ENCODE measurements at regions not wholly inside any gene's neighbourhood (a gene's known extent, or its start where the extent isn't known, plus 50 kb on each side); places are given as distances from the start of the nearest gene placed in this dataset.
"Not testable (repeated sequence)": the region's sequence is repeated elsewhere in the genome, so short reads cannot be mapped to it uniquely, and the experiment has no call there.

DNA sequence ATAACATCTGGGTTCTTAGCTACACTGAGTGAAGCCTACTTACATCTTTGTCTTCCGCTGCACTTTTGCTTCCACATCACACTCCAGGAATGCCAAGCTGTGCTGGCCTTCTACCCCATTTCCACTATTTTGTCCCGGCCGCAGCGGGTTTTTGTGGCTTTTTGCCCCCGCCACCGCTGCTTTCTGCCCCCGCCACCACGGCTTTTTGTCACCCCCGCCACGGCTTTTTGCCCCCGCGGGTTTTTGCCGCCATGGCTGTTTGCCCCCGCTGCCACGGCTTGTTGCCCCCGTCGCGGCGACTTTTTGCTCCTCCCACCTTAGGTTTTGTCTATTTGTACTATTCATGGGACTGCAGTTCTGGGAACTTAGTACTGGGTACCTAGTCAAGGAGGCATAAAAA lies 875.4 kb downstream of the ZNF37A start:
- H4K20me1 ChIP-seq (ENCODE audit: insufficient read depth, low read length); CTCF ChIA-PET (ENCODE audit: low intra/inter-chr PET ratio, low total read pairs); BruUV-seq (replicated peaks); H3K79me2 ChIP-seq (ENCODE audit: insufficient read depth, low read length); intact Hi-C loops (cut with micrococcal nuclease; ENCODE audit: unreplicated experiment); FAIRE-seq; H3K4me2 ChIP-seq (ENCODE audit: low read depth, low read length); H3K9ac ChIP-seq (ENCODE audit: insufficient read depth, low read depth, low read length); ATAC-seq; POLR2A ChIA-PET; DNase-seq (ENCODE audit: low spot score); H2AFZ ChIP-seq (ENCODE audit: low read length); in situ Hi-C loops (cut with HindIII; ENCODE audit: extremely low pct_ligation_motif_present, low pct_unique_long_range_greater_than_20kb); H3K4me1 ChIP-seq (ENCODE audit: insufficient read depth, low read length); H3K36me3 ChIP-seq (replicated peaks in 1 of 2; ENCODE audit: control insufficient read depth in 1 of 2, insufficient read depth in 2 of 2, low read length in 2 of 2); H3K27me3 ChIP-seq (ENCODE audit: control insufficient read depth in 1 of 2, insufficient read depth in 2 of 2, low read length in 2 of 2); H3K27ac ChIP-seq (ENCODE audit: extremely low read length, insufficient read depth, low read length); H3K4me3 ChIP-seq (replicated peaks in 1 of 3; ENCODE audit: insufficient read depth in 1 of 3, low read depth in 2 of 3, low read length in 3 of 3): not testable (repeated sequence)
- peaks cover 20% of the 10 kb centered on the region; the same call in 1 of the 2 replicates for H3K9me3 ChIP-seq (ENCODE audit: low read length)
- WGBS (ENCODE audit: low lambda C conversion rate): 37% methylated on average over 19 of the region's 19 CpGs

GRCh38 chr10:38979535-38979934 lies 885.4 kb downstream of the ZNF37A start:
- intact Hi-C loops (cut with micrococcal nuclease; ENCODE audit: unreplicated experiment): no loop called here
- Histone ChIP-seq H3K9me3 (ENCODE audit: low read length) (peaks cover 53% of the 10 kb centered on the region), H3K79me2 (ENCODE audit: insufficient read depth, low read length) (no peaks in the 10 kb centered on the region), H2AFZ (ENCODE audit: low read length) (no peak overlapping the region), H3K36me3 (replicated peaks in 1 of 2; ENCODE audit: control insufficient read depth in 1 of 2, insufficient read depth in 2 of 2, low read length in 2 of 2) (no peaks in the 10 kb centered on the region), H4K20me1 (ENCODE audit: insufficient read depth, low read length) (no peaks in the 10 kb centered on the region), H3K27ac (ENCODE audit: extremely low read length, insufficient read depth, low read length) (no peak overlapping the region), H3K4me3 (replicated peaks in 1 of 3; ENCODE audit: insufficient read depth in 1 of 3, low read depth in 2 of 3, low read length in 3 of 3) (no peak overlapping the region), H3K27me3 (ENCODE audit: control insufficient read depth in 1 of 2, insufficient read depth in 2 of 2, low read length in 2 of 2) (no peaks in the 10 kb centered on the region), H3K9ac (ENCODE audit: insufficient read depth, low read depth, low read length) (no peak overlapping the region), H3K4me1 (ENCODE audit: insufficient read depth, low read length) (no peaks in the 10 kb centered on the region), H3K4me2 (ENCODE audit: low read depth, low read length) (no peak overlapping the region)
- ChIA-PET POLR2A (no interaction called here), CTCF (ENCODE audit: low intra/inter-chr PET ratio, low total read pairs) (no interaction called here)
- BruUV-seq (replicated peaks): no TSS peak
- no peak for ATAC-seq
- DNase-seq (ENCODE audit: low spot score): no peak
- no peak for FAIRE-seq
- WGBS (ENCODE audit: low lambda C conversion rate): 2% methylated on average over 6 of the region's 6 CpGs
- in situ Hi-C loops (cut with HindIII; ENCODE audit: extremely low pct_ligation_motif_present, low pct_unique_long_range_greater_than_20kb): no loop called here
- TF ChIP-seq NCOA1 (CRISPR knock-in tag; IDR thresholded peaks at IDR 0.05) (no peak), ZNF841 (CRISPR knock-in tag; IDR thresholded peaks at IDR 0.05; ENCODE audit: borderline replicate concordance) (no peak), KAT7 (CRISPR knock-in tag; IDR thresholded peaks at IDR 0.05; ENCODE audit: borderline replicate concordance) (no peak), BCLAF1 (IDR thresholded peaks at IDR 0.05) (no peak), TRIM24 (CRISPR knock-in tag; IDR thresholded peaks at IDR 0.05) (no peak), ISL2 (CRISPR knock-in tag; IDR thresholded peaks at IDR 0.05) (no peak), NFYB (CRISPR knock-in tag; IDR thresholded peaks at IDR 0.05) (no peak), TMF1 (CRISPR knock-in tag; IDR thresholded peaks at IDR 0.05; ENCODE audit: low read depth) (no peak), ADNP (CRISPR knock-in tag; IDR thresholded peaks at IDR 0.05) (no peak), CENPBD1 (CRISPR knock-in tag; IDR thresholded peaks at IDR 0.05; ENCODE audit: borderline replicate concordance, low read depth) (no peak), TCF12 (IDR thresholded peaks at IDR 0.05) (no peak), TCF12 (CRISPR knock-in tag; IDR thresholded peaks at IDR 0.05) (no peak)
- TF ChIP-seq, protein P1, sequence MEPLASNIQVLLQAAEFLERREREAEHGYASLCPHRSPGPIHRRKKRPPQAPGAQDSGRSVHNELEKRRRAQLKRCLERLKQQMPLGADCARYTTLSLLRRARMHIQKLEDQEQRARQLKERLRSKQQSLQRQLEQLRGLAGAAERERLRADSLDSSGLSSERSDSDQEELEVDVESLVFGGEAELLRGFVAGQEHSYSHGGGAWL (CRISPR knock-in tag; IDR thresholded peaks at IDR 0.05): no peak
- TF ChIP-seq, protein P2, sequence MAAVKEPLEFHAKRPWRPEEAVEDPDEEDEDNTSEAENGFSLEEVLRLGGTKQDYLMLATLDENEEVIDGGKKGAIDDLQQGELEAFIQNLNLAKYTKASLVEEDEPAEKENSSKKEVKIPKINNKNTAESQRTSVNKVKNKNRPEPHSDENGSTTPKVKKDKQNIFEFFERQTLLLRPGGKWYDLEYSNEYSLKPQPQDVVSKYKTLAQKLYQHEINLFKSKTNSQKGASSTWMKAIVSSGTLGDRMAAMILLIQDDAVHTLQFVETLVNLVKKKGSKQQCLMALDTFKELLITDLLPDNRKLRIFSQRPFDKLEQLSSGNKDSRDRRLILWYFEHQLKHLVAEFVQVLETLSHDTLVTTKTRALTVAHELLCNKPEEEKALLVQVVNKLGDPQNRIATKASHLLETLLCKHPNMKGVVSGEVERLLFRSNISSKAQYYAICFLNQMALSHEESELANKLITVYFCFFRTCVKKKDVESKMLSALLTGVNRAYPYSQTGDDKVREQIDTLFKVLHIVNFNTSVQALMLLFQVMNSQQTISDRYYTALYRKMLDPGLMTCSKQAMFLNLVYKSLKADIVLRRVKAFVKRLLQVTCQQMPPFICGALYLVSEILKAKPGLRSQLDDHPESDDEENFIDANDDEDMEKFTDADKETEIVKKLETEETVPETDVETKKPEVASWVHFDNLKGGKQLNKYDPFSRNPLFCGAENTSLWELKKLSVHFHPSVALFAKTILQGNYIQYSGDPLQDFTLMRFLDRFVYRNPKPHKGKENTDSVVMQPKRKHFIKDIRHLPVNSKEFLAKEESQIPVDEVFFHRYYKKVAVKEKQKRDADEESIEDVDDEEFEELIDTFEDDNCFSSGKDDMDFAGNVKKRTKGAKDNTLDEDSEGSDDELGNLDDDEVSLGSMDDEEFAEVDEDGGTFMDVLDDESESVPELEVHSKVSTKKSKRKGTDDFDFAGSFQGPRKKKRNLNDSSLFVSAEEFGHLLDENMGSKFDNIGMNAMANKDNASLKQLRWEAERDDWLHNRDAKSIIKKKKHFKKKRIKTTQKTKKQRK (IDR thresholded peaks at IDR 0.05; ENCODE audit: low read length): no peak
